Calu3 (cell line): ENCODE measurements at regions not wholly inside any gene's neighbourhood (a gene's known extent, or its start where the extent isn't known, plus 50 kb on each side); places are given as distances from the start of the nearest gene placed in this dataset.

Source experiments
- BruUV-seq: library from RNA; stranded (reverse); fragments of 400-500 nt; replicated peaks from 2 replicates; lab custom pipeline; 2021; lab: Mats Ljungman, UMichigan
- CTCF ChIA-PET: fragments of 300-600 bp; sonication (Branson Sonifier 250); formaldehyde crosslinking; loops from one replicate; lab custom pipeline; 2022; ENCODE audit warnings: antibody characterized with exemption; lab: Charles Lee
- DNase-seq: peaks from one replicate; pipeline ENCODE4 v3.0.0; 2022
- H3K27ac Mint-ChIP-seq: one replicate; pipeline ENCODE4 v1.8.0; 2022; ENCODE audit warnings: mixed read lengths; ENCODE audit not compliant: unreplicated experiment
- H3K27me3 Mint-ChIP-seq: one replicate; pipeline ENCODE4 v1.8.0; 2022; ENCODE audit warnings: mixed read lengths; ENCODE audit not compliant: unreplicated experiment
- H3K36me3 Mint-ChIP-seq: one replicate; pipeline ENCODE4 v1.8.0; 2022; ENCODE audit warnings: mild to moderate bottlenecking, moderate library complexity, mixed read lengths; ENCODE audit not compliant: insufficient read depth, unreplicated experiment
- H3K4me1 Mint-ChIP-seq: one replicate; pipeline ENCODE4 v1.8.0; 2022; ENCODE audit warnings: mild to moderate bottlenecking, low read depth, mixed read lengths; ENCODE audit not compliant: unreplicated experiment
- H3K4me3 Mint-ChIP-seq: one replicate; pipeline ENCODE4 v1.8.0; 2022; ENCODE audit warnings: mild to moderate bottlenecking, low read depth, moderate library complexity, mixed read lengths; ENCODE audit not compliant: unreplicated experiment
- H3K9me3 Mint-ChIP-seq: one replicate; pipeline ENCODE4 v1.8.0; 2022; ENCODE audit warnings: low read depth, mixed read lengths; ENCODE audit not compliant: unreplicated experiment
- intact Hi-C: fragments of 100-400 bp; cut with micrococcal nuclease; formaldehyde crosslinking; loops from one replicate; pipeline ENCODE4 v1.10.0; 2022; ENCODE audit not compliant: unreplicated experiment
- TF ChIP-seq, protein P1 (sequence below): fragments of 200-600 bp; IDR thresholded peaks from one replicate; pipeline ENCODE4 v1.8.0; 2022; ENCODE audit warnings: antibody characterized with exemption; ENCODE audit not compliant: unreplicated experiment

DNA sequence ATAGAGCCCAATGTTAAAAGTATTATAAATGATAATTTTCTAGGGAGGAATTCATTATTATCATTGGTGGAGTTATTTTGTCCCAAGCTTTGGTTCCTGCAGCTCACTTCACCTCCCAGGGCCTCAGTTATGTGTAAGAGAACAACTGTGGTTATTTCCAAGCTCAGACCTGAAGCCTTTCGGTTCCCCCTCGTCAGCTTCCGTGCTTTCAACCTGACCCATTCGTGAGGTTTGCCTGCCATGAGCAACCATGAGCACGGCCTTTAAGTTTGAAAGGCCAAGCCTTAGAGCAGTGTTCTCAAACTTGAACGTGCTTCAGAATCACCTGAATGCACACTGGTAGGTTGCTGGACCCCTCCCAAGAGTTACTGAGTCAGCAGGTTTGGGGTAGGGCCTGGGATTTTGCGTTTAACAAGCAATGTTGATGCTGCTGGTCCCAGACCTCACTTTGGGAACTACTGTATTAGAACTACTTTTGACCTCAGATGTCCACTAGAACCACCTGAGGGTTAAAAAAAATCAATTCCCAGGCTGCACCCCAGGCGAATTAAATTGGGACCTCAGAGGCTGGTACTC is 133.0 kb upstream of the PRMT8 start:
- DNase-seq, result no peak
- BruUV-seq, result no TSS peak
- Mint-ChIP-seq H3K4me3 (no peak overlapping the region), H3K4me1 (no peaks in the 10 kb centered on the region), H3K9me3 (no peaks in the 10 kb centered on the region), H3K27ac (no peak overlapping the region), H3K27me3 (peaks cover 55% of the 10 kb centered on the region), H3K36me3 (no peaks in the 10 kb centered on the region)
- CTCF ChIA-PET, result no interaction called here
- intact Hi-C loops, result no loop called here
- TF ChIP-seq, protein P1, sequence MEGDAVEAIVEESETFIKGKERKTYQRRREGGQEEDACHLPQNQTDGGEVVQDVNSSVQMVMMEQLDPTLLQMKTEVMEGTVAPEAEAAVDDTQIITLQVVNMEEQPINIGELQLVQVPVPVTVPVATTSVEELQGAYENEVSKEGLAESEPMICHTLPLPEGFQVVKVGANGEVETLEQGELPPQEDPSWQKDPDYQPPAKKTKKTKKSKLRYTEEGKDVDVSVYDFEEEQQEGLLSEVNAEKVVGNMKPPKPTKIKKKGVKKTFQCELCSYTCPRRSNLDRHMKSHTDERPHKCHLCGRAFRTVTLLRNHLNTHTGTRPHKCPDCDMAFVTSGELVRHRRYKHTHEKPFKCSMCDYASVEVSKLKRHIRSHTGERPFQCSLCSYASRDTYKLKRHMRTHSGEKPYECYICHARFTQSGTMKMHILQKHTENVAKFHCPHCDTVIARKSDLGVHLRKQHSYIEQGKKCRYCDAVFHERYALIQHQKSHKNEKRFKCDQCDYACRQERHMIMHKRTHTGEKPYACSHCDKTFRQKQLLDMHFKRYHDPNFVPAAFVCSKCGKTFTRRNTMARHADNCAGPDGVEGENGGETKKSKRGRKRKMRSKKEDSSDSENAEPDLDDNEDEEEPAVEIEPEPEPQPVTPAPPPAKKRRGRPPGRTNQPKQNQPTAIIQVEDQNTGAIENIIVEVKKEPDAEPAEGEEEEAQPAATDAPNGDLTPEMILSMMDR, result no peak

DNA sequence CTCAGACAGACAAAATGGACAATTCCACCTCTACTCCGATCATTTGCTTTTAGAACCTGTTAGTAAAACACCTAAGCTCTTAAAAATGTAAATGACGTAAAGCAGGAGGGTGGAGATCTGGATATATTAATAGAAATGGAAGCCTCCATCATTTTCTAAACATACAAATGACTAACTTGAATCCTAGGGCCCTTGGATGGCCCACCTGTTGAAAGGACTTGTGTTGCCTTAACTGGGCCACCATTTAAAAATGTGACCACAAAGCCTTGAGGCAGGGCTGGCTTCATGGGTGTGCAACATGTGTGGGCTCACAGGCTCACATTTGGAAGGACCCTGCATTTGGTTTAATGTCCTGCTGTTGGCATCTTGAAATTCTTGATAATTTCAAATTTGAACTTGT is 131.5 kb upstream of the PRMT8 start:
- peaks cover 69% of the 10 kb centered on the region for H3K27me3 Mint-ChIP-seq
- no peak overlapping the region for H3K27ac Mint-ChIP-seq
- no peak overlapping the region for H3K4me3 Mint-ChIP-seq
- H3K4me1 Mint-ChIP-seq, result no peaks in the 10 kb centered on the region
- no peaks in the 10 kb centered on the region for H3K9me3 Mint-ChIP-seq
- TF ChIP-seq, protein P1, result no peak
- intact Hi-C loops, result no loop called here
- CTCF ChIA-PET, result no interaction called here
- BruUV-seq, result no TSS peak
- no peaks in the 10 kb centered on the region for H3K36me3 Mint-ChIP-seq
- no peak for DNase-seq

DNA sequence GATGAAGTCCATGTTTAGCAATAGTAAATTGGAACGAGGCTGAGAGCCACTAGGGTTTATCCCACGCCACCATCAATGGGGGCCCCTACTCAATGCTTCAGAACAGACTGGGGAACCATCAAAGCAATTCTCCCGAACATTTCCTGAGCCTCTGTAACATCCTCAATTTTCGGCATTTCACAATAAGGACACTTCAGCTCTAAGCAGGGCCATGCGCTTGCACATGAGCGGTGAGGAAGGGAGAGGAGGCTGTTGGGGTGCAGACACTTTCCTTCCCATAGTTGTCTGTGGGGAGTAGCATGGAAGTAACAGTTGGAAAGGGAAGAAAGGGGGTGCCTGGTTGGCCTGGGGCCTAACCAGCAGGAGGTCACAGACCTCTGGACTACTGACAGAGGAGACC is 129.9 kb upstream of the PRMT8 start:
- DNase-seq, result no peak
- CTCF ChIA-PET, result no interaction called here
- H3K27ac Mint-ChIP-seq, result no peak overlapping the region
- no TSS peak for BruUV-seq
- peaks cover 82% of the 10 kb centered on the region for H3K27me3 Mint-ChIP-seq
- no peaks in the 10 kb centered on the region for H3K36me3 Mint-ChIP-seq
- H3K4me3 Mint-ChIP-seq, result no peak overlapping the region
- H3K9me3 Mint-ChIP-seq, result no peaks in the 10 kb centered on the region
- intact Hi-C loops, result no loop called here
- TF ChIP-seq, protein P1, result no peak
- H3K4me1 Mint-ChIP-seq, result no peaks in the 10 kb centered on the region

DNA sequence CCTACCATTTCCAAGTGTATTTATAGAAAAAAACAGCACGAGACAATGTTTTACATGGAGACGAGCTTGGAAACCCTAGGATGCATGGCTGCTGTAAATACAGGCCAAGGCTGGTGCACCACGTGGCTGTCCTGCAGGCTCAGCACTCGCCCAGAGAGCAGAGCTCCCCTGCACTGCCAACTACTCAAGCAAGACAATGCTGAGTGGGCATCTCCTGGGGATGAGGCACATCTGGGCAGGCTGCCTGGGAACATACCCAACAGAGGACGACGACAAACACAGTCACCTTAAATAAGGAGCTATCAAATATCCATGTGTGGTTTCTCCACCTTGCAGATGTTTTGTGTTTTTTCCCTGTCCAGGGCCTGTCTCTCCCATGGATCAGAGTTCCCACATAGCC is 128.3 kb upstream of the PRMT8 start:
- H3K9me3 Mint-ChIP-seq, result no peaks in the 10 kb centered on the region
- H3K36me3 Mint-ChIP-seq, result no peaks in the 10 kb centered on the region
- H3K4me3 Mint-ChIP-seq, result no peak overlapping the region
- no TSS peak for BruUV-seq
- peaks cover 73% of the 10 kb centered on the region for H3K27me3 Mint-ChIP-seq
- no peak for DNase-seq
- no peak overlapping the region for H3K27ac Mint-ChIP-seq
- no peaks in the 10 kb centered on the region for H3K4me1 Mint-ChIP-seq
- CTCF ChIA-PET, result no interaction called here
- TF ChIP-seq, protein P1, result no peak
- intact Hi-C loops, result no loop called here
